NOMO-1 (cell line): ENCODE measurements at regions not wholly inside any gene's neighbourhood (a gene's known extent, or its start where the extent isn't known, plus 50 kb on each side); places are given as distances from the start of the nearest gene placed in this dataset.

Source experiments
- DNase-seq, 2 experiments: peaks; one replicate each; lab custom pipeline; 2025; ENCODE audit not compliant: unreplicated experiment in 2 of 2; lab: John Stamatoyannopoulos, UW

GRCh38 chr4:65893271-65893670, 223.0 kb upstream of the EPHA5 start:
- DNase-seq, result no peak

- DNase-seq, result no peak
Measured at GRCh38 chr4:65880594-65880993, 210.3 kb upstream of the EPHA5 start.

GRCh38 chr4:65868096-65868824, 198.0 kb upstream of the EPHA5 start:
- DNase-seq, result no peak

GRCh38 chr4:65865489-65865888, 195.2 kb upstream of the EPHA5 start:
- DNase-seq, result no peak

- DNase-seq, result no peak
Measured at GRCh38 chr4:65861993-65862392, 191.7 kb upstream of the EPHA5 start.

GRCh38 chr4:65845199-65845773, 175.0 kb upstream of the EPHA5 start:
- no peak for DNase-seq

- no peak for DNase-seq
Measured at GRCh38 chr4:65839164-65839931, 169.1 kb upstream of the EPHA5 start.

GRCh38 chr4:65834707-65835106, 164.4 kb upstream of the EPHA5 start:
- no peak for DNase-seq

GRCh38 chr4:65831828-65832227, 161.5 kb upstream of the EPHA5 start:
- no peak for DNase-seq

- DNase-seq, result no peak
Measured at GRCh38 chr4:65825116-65825753, 154.9 kb upstream of the EPHA5 start.

- no peak for DNase-seq
Measured at GRCh38 chr4:65819192-65819591, 148.9 kb upstream of the EPHA5 start.

GRCh38 chr4:65805936-65806335, 135.6 kb upstream of the EPHA5 start:
- DNase-seq, result no peak

- no peak for DNase-seq
Measured at GRCh38 chr4:65799513-65799912, 129.2 kb upstream of the EPHA5 start.

GRCh38 chr4:65798498-65799127, 128.3 kb upstream of the EPHA5 start:
- no peak for DNase-seq

GRCh38 chr4:65791812-65792308, 121.6 kb upstream of the EPHA5 start:
- no peak for DNase-seq

GRCh38 chr4:65791111-65791811, 121.0 kb upstream of the EPHA5 start:
- no peak for DNase-seq

- DNase-seq, result no peak
Measured at GRCh38 chr4:65789805-65790204, 119.5 kb upstream of the EPHA5 start.

GRCh38 chr4:65789341-65789740, 119.1 kb upstream of the EPHA5 start:
- no peak for DNase-seq

- no peak for DNase-seq
Measured at GRCh38 chr4:65777270-65777669, 107.0 kb upstream of the EPHA5 start.

GRCh38 chr4:65773636-65774035, 103.3 kb upstream of the EPHA5 start:
- DNase-seq, result no peak
